PC-9 (cell line): ENCODE measurements at regions not wholly inside any gene's neighbourhood (a gene's known extent, or its start where the extent isn't known, plus 50 kb on each side); places are given as distances from the start of the nearest gene placed in this dataset.

Source experiments
- EZH2 ChIP-seq: fragments of 200-600 bp; sonication (generic); IDR thresholded peaks from 2 replicates; pipeline ENCODE4 v1.8.0; 2017; ENCODE audit warnings: antibody characterized with exemption, low read depth
- TF ChIP-seq, protein P1 (sequence below): fragments of 200-600 bp; sonication (generic); conservative IDR thresholded peaks from 2 replicates; pipeline ENCODE4 v1.6.1; 2017; ENCODE audit warnings: mixed run types, antibody characterized with exemption, mild to moderate bottlenecking, moderate library complexity

DNA sequence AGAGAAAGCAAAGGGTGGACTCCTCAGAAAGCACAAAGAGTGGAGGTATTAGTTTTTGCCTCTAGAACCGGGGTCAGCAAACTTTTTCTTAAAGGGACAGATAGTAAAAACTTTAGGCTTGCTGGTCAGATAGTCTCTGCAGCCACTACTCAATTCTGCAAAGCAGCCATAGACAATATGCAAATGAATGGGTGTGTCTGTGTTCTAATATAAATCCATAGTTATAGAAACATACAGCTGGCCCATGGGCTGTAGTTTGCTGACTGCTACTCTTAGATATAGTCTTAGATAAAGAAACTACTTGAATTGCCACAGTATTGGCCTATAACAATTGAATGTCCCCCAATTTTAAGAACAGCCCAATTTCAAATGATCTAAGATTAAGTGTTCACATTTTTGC is 101.6 kb upstream of the CACHD1 start:
- TF ChIP-seq, protein P1, sequence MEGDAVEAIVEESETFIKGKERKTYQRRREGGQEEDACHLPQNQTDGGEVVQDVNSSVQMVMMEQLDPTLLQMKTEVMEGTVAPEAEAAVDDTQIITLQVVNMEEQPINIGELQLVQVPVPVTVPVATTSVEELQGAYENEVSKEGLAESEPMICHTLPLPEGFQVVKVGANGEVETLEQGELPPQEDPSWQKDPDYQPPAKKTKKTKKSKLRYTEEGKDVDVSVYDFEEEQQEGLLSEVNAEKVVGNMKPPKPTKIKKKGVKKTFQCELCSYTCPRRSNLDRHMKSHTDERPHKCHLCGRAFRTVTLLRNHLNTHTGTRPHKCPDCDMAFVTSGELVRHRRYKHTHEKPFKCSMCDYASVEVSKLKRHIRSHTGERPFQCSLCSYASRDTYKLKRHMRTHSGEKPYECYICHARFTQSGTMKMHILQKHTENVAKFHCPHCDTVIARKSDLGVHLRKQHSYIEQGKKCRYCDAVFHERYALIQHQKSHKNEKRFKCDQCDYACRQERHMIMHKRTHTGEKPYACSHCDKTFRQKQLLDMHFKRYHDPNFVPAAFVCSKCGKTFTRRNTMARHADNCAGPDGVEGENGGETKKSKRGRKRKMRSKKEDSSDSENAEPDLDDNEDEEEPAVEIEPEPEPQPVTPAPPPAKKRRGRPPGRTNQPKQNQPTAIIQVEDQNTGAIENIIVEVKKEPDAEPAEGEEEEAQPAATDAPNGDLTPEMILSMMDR: no peak
- TF ChIP-seq EZH2: no peak
